T-helper 17 cell (primary cell): ENCODE measurements at regions not wholly inside any gene's neighbourhood (a gene's known extent, or its start where the extent isn't known, plus 50 kb on each side); places are given as distances from the start of the nearest gene placed in this dataset.
"Not testable (repeated sequence)": the region's sequence is repeated elsewhere in the genome, so short reads cannot be mapped to it uniquely, and the experiment has no call there.

Experiments
- ATAC-seq: fragments of 150-1000 bp; cut with Tn5 transposase; 2 replicates; pipeline ENCODE4 v1.10.0; 2021; ENCODE audit warnings: mild to moderate bottlenecking, moderate library complexity
- DNase-seq, 3 donors: peaks; one replicate each; pipeline versions ENCODE4 v3.0.0 to v3.0.0-alpha.2; 2020 to 2021
- H3K9me3 ChIP-seq: one replicate; pipeline ENCODE4 v1.7.0; 2013; ENCODE audit warnings: low read length, mild to moderate bottlenecking; ENCODE audit not compliant: control insufficient read depth, poor library complexity, severe bottlenecking
- H3K27ac Mint-ChIP-seq: one replicate; pipeline ENCODE4 v1.8.0; 2022; ENCODE audit warnings: mild to moderate bottlenecking, moderate library complexity, mixed read lengths
- H3K27me3 Mint-ChIP-seq: one replicate; pipeline ENCODE4 v1.8.0; 2022; ENCODE audit warnings: mixed read lengths
- H3K36me3 Mint-ChIP-seq: one replicate; pipeline ENCODE4 v1.8.0; 2022; ENCODE audit warnings: low read depth, mixed read lengths
- H3K4me1 Mint-ChIP-seq: one replicate; pipeline ENCODE4 v1.8.0; 2022; ENCODE audit warnings: mild to moderate bottlenecking, mixed read lengths
- H3K4me3 Mint-ChIP-seq: one replicate; pipeline ENCODE4 v1.8.0; 2022; ENCODE audit warnings: mild to moderate bottlenecking, moderate library complexity, mixed read lengths

DNA sequence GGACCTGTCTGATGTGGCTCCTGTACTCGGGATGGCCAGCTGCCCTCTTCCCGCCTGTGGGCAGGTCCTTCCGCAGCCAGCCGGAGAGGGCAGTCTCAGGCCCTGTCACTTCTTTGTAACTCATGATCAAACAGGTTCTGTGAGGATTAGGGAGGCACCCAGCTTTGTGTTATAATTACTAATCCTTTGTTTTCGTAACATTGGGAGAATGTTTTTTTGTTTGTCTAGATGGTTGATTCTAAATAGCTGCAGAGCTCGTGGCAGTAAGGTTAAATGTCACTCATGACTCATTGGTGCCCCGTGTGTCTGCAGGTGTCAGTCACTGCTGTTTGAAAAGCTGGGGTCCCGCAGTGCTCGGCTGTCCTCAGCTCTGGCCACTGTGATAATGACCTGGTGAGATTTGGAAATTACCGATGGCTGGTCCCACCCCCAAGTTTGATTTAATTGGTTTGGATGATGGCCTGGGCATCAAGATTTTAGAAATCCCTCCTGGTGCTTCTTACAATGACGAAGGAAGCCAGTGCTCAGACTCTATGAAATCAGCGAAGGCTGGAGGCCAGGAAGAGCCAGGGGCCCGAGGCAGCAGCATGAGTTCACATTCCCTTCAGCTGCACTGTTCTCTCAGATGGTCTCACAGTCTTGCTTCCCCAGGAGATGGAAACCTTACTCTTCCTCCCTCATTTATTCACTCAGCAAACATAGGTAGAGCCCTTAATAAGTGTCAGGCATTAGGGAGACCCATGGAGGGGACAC, 172.8 kb downstream of the VAPA start:
- no peaks in the 10 kb centered on the region for H3K36me3 Mint-ChIP-seq
- DNase-seq (no peak), ATAC-seq (no peak)
- H3K27me3 Mint-ChIP-seq: peaks cover 46% of the 10 kb centered on the region
- H3K27ac Mint-ChIP-seq: no peak overlapping the region
- no peaks in the 10 kb centered on the region for H3K4me1 Mint-ChIP-seq
- H3K9me3 ChIP-seq: no peaks in the 10 kb centered on the region
- H3K4me3 Mint-ChIP-seq: no peak overlapping the region

DNA sequence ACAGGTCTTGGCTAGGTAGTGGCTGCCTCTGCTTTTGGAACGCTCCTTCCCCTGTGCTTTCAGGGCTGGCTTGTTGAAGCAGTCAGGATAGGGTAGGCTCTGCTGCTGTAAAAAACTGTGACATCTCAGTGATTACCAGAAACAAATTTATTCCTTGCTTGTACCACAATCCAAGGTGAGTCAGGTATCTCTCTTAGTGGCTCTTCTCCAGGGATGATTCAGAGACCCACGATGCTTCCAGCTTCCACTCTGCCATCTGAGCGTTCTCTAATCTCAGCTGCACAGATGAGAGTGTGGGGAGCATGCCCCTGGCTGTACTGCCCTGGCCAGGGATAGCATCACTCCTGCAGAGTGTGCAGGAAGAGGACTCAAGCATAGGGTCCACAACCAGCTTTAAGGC, 174.9 kb downstream of the VAPA start:
- Mint-ChIP-seq H3K27me3 (peaks cover 51% of the 10 kb centered on the region), H3K36me3 (no peaks in the 10 kb centered on the region), H3K27ac (no peak overlapping the region), H3K4me3 (no peak overlapping the region), H3K4me1 (no peaks in the 10 kb centered on the region)
- ATAC-seq (no peak), DNase-seq (no peak)
- no peaks in the 10 kb centered on the region for H3K9me3 ChIP-seq

DNA sequence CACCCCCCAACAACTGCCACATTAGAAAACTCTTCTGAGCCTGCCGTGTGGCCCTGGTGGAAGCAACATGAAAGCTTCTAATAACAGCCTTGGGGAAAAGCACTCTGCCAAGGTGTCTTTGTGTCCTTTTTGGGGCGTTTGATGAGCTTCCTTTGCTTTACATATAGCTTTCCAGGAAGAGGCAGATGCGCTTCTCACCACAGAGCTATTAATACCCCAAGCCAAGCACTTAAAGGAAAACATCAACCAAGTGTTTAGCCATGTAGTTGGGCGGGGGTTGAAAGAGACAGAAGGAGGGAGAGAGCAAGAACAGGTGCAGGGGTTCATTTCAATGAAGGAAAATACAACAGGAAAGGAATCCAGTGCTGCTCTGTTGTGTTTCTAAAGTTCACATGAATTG, 176.1 kb downstream of the VAPA start:
- Mint-ChIP-seq H3K4me3 (no peak overlapping the region), H3K27me3 (peaks cover 51% of the 10 kb centered on the region), H3K36me3 (no peaks in the 10 kb centered on the region), H3K27ac (no peak overlapping the region), H3K4me1 (no peaks in the 10 kb centered on the region)
- ATAC-seq (no peak), DNase-seq (no peak)
- H3K9me3 ChIP-seq: no peaks in the 10 kb centered on the region

DNA sequence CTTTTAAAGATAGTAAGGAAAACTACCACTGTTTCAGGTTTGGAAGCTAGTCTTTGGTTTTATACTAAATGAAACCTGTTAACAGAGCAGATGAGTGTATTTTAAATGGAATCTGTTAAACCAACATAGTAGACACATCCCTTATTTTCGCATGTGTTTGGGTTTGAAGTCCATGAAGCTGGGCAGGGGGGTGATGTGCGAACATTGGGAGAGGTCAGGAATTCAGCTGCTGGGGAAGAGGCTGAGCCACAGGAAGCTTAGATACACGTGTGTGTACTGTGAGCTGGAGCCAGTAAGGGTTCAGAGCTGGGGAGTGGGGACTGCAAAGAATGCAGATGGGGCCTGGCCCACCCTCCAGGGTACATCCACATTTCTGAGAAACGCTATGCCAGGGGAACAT, 176.9 kb downstream of the VAPA start:
- ATAC-seq (no peak), DNase-seq (no peak)
- H3K9me3 ChIP-seq: no peaks in the 10 kb centered on the region
- Mint-ChIP-seq H3K4me3 (no peak overlapping the region), H3K36me3 (no peaks in the 10 kb centered on the region), H3K27me3 (peaks cover 51% of the 10 kb centered on the region), H3K27ac (no peak overlapping the region), H3K4me1 (no peaks in the 10 kb centered on the region)

GRCh38 chr18:10093445-10093844, 179.6 kb downstream of the VAPA start:
- H3K4me3 Mint-ChIP-seq: no peak overlapping the region
- H3K4me1 Mint-ChIP-seq: no peaks in the 10 kb centered on the region
- H3K9me3 ChIP-seq: no peaks in the 10 kb centered on the region
- DNase-seq (no peak), ATAC-seq (no peak)
- no peaks in the 10 kb centered on the region for H3K36me3 Mint-ChIP-seq
- peaks cover 44% of the 10 kb centered on the region for H3K27me3 Mint-ChIP-seq
- no peak overlapping the region for H3K27ac Mint-ChIP-seq

DNA sequence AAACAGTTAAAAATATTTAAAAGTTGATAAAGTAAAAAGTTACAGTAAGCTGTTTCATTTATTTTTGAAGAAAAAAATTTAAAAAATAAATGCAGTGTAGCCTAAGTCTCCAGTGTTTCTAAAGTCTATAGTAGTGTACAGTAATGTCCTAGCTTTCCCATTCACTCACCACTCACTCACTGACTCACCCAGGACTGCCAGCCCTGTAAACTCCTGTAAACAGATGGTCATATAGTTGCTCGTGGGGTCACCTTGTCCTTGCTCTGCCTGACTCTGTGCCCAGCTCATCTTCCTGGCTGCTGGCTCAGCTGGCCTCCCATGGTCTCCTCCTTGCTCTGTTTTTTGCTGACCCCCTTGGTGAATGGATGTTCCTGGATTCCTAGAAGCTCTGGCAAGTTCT, 180.3 kb downstream of the VAPA start:
- H3K27ac Mint-ChIP-seq: no peak overlapping the region
- H3K9me3 ChIP-seq: no peaks in the 10 kb centered on the region
- no peak overlapping the region for H3K4me3 Mint-ChIP-seq
- peaks cover 43% of the 10 kb centered on the region for H3K27me3 Mint-ChIP-seq
- no peaks in the 10 kb centered on the region for H3K4me1 Mint-ChIP-seq
- no peak for DNase-seq
- no peaks in the 10 kb centered on the region for H3K36me3 Mint-ChIP-seq
- ATAC-seq: no peak

DNA sequence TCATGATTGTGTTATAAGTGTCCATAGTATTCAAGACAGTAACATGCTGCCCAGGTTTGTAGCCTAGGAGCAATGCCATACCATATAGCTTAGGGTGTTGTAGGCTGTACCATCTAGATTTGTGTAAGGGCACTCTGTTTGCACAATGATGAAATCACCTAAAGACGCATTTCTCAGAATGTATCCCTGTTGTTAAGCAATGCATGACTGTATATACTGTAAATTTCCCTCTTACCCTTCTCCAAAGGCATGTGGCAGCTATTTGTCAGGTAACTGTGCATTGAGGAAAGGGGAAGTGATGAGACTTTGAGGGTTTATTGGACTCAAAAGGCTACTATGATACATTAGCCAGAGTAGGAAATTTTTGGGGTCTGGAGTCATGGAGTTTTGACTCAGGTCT, 180.8 kb downstream of the VAPA start:
- no peak for ATAC-seq
- H3K27ac Mint-ChIP-seq: no peak overlapping the region
- no peak overlapping the region for H3K4me3 Mint-ChIP-seq
- no peaks in the 10 kb centered on the region for H3K9me3 ChIP-seq
- H3K36me3 Mint-ChIP-seq: no peaks in the 10 kb centered on the region
- DNase-seq: no peak
- no peaks in the 10 kb centered on the region for H3K4me1 Mint-ChIP-seq
- peaks cover 38% of the 10 kb centered on the region for H3K27me3 Mint-ChIP-seq

- no peak for ATAC-seq
- H3K4me3 Mint-ChIP-seq: no peak overlapping the region
- DNase-seq: no peak
- H3K4me1 Mint-ChIP-seq: no peaks in the 10 kb centered on the region
- no peak overlapping the region for H3K27ac Mint-ChIP-seq
- H3K27me3 Mint-ChIP-seq: peaks cover 32% of the 10 kb centered on the region
- no peaks in the 10 kb centered on the region for H3K9me3 ChIP-seq
- H3K36me3 Mint-ChIP-seq: no peaks in the 10 kb centered on the region
Measured at GRCh38 chr18:10095356-10095755, 181.5 kb downstream of the VAPA start.

GRCh38 chr18:10099539-10100140, 185.8 kb downstream of the VAPA start:
- Mint-ChIP-seq H3K4me3 (no peak overlapping the region), H3K36me3 (no peaks in the 10 kb centered on the region), H3K27ac (no peak overlapping the region), H3K4me1 (no peaks in the 10 kb centered on the region), H3K27me3 (peaks cover 22% of the 10 kb centered on the region)
- DNase-seq (no peak), ATAC-seq (no peak)
- no peaks in the 10 kb centered on the region for H3K9me3 ChIP-seq

GRCh38 chr18:10100196-10100595, 186.4 kb downstream of the VAPA start:
- ATAC-seq: no peak
- H3K9me3 ChIP-seq: no peaks in the 10 kb centered on the region
- DNase-seq: no peak
- Mint-ChIP-seq H3K27ac (no peak overlapping the region), H3K4me3 (no peak overlapping the region), H3K36me3 (no peaks in the 10 kb centered on the region), H3K4me1 (no peaks in the 10 kb centered on the region), H3K27me3 (peaks cover 22% of the 10 kb centered on the region)

- Mint-ChIP-seq H3K4me1 (no peaks in the 10 kb centered on the region), H3K27ac (no peak overlapping the region), H3K4me3 (no peak overlapping the region), H3K27me3 (peaks cover 22% of the 10 kb centered on the region), H3K36me3 (no peaks in the 10 kb centered on the region)
- DNase-seq (no peak), ATAC-seq (no peak)
- H3K9me3 ChIP-seq: no peaks in the 10 kb centered on the region
Measured at GRCh38 chr18:10100941-10101701, 187.3 kb downstream of the VAPA start.

DNA sequence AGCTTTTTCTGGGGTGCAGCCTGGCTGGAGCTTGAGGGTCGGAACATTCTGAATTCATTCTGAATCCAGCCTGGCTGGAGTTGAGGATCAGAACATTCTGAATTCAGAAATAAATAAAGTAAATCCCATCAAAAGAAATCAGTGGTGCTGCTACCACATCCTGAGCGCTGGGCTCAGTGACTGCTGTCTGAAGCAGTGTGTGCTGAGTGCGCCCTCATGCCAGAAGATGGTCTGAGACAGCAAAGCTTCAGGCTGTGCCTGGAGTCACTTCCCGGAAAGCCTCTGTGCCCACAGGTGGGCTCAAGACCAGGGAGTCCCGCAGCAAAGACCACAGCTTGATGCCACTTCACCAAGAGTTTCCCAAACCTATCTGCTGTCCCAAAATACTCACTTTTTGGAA, 187.9 kb downstream of the VAPA start:
- no peak for ATAC-seq
- no peak for DNase-seq
- no peaks in the 10 kb centered on the region for H3K36me3 Mint-ChIP-seq
- H3K27me3 Mint-ChIP-seq: peaks cover 17% of the 10 kb centered on the region
- no peaks in the 10 kb centered on the region for H3K9me3 ChIP-seq
- H3K4me3 Mint-ChIP-seq: no peak overlapping the region
- H3K27ac Mint-ChIP-seq: no peak overlapping the region
- no peaks in the 10 kb centered on the region for H3K4me1 Mint-ChIP-seq

- DNase-seq, ATAC-seq, H3K4me1 Mint-ChIP-seq, H3K4me3 Mint-ChIP-seq, H3K36me3 Mint-ChIP-seq, H3K27ac Mint-ChIP-seq, H3K9me3 ChIP-seq, H3K27me3 Mint-ChIP-seq: not testable (repeated sequence)
Measured at GRCh38 chr18:10105118-10105517, 191.3 kb downstream of the VAPA start.
